Erythroblast (primary cell): ENCODE measurements at regions not wholly inside any gene's neighbourhood (a gene's known extent, or its start where the extent isn't known, plus 50 kb on each side); places are given as distances from the start of the nearest gene placed in this dataset.

Source experiments
- GATA1 ChIP-seq: IDR thresholded peaks from 2 replicates; pipeline ENCODE4 v1.6.1; 2011; ENCODE audit warnings: low read depth, mild to moderate bottlenecking, control low read depth, low read length, moderate library complexity
- POLR2A ChIP-seq: IDR thresholded peaks from 2 replicates; pipeline ENCODE4 v1.6.1; 2011; ENCODE audit warnings: mild to moderate bottlenecking, low read length

DNA sequence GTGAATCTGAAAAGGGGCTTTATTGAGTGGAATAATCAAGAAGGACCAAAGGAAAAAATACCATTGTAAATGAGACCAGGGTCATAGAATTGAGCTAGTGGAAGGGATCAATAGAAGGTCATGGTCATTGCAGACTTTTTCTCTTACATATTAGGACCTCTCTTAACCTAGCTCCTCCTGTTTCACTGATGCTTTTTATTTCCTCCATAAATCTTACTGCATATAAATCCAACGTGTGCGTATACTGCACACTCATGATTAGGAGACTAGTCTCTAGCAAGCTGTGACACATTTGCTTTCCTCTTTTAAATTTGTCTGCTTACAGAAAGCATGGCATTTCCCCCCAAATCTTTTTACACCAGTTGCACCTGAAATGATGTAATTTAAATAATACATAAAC, 179.6 kb upstream of the B3GALT2 start:
- TF ChIP-seq POLR2A (no peak), GATA1 (no peak)
